Esophagus muscularis mucosa (tissue), 3 donors: ENCODE measurements at regions not wholly inside any gene's neighbourhood (a gene's known extent, or its start where the extent isn't known, plus 50 kb on each side); places are given as distances from the start of the nearest gene placed in this dataset.

Experiments
- CTCF ChIP-seq, 3 experiments: fragments of 200-600 bp in 2 of 3; fragments of 450-650 bp in 1 of 3; sonication (generic) in 2 of 3; IDR thresholded peaks; one replicate each; pipeline ENCODE4 v1.5.1; 2017 to 2019; ENCODE audit warnings: antibody characterized with exemption in 3 of 3, mild to moderate bottlenecking in 2 of 3, moderate library complexity in 1 of 3
- POLR2A ChIP-seq: fragments of 450-650 bp; IDR thresholded peaks from one replicate; pipeline ENCODE4 v1.6.1; 2017; ENCODE audit warnings: antibody characterized with exemption, moderate library complexity, mild to moderate bottlenecking, low read depth
- POLR2AphosphoS5 ChIP-seq, 2 donors: sonication (generic); formaldehyde crosslinking; IDR thresholded peaks; one replicate each; pipeline ENCODE4 v1.6.1; 2017; ENCODE audit warnings: antibody characterized with exemption in 2 of 2

DNA sequence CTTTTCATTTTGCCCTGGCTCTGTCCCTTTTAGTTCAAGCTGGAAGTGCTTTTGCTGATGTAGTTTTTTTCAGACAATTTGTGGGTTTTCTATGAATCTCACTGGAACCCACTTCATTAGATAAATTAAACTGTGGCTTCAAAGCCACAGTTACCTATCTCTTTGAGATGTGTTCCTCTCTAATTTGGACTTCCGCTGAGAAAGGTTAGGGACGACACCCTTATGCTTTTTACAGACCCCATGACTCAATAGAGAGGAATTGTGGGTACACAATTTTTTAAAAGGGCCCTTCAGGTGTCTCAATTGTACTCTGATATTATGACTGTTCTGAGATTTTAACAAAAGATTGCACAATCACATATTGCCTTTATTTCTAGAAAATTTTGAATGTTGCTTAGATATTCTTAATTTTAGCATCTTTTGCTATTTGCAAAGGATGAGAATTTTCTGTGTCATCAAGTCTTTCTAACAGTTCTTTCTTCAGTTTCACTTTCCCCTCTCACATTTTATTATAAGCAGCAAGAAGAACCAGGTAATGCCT, 110.6 kb downstream of the GADD45G start:
- no peak for TF ChIP-seq POLR2AphosphoS5 (IDR thresholded peaks at IDR 0.05)
- TF ChIP-seq CTCF (IDR thresholded peaks at IDR 0.05) = no peak
- no peak for TF ChIP-seq POLR2A
